GM12878 (cell line): ENCODE measurements at regions not wholly inside any gene's neighbourhood (a gene's known extent, or its start where the extent isn't known, plus 50 kb on each side); places are given as distances from the start of the nearest gene placed in this dataset.

Experiments
- CBX3 ChIP-seq: fragments of 200-600 bp; sonication (generic); IDR thresholded peaks from 2 replicates; pipeline ENCODE4 v1.6.1; 2016; ENCODE audit warnings: low read depth, borderline replicate concordance
- CREM ChIP-seq: IDR thresholded peaks from 2 replicates; pipeline ENCODE4 v1.6.1; 2014; ENCODE audit warnings: antibody characterized with exemption, low read depth
- MYC ChIP-seq: IDR thresholded peaks from 2 replicates; pipeline ENCODE4 v1.6.1; 2011; ENCODE audit warnings: mild to moderate bottlenecking, low read length, moderate library complexity, inconsistent platforms; ENCODE audit not compliant: insufficient read depth, insufficient replicate concordance, insufficient read length, severe bottlenecking
- RAD21 ChIP-seq: IDR thresholded peaks from 2 replicates; pipeline ENCODE4 v1.6.1; 2011; ENCODE audit warnings: mild to moderate bottlenecking, low read depth, low read length, moderate library complexity; ENCODE audit not compliant: insufficient read depth
- TF ChIP-seq, protein P1 (sequence below): fragments of 450-650 bp; IDR thresholded peaks from 2 replicates; pipeline ENCODE4 v1.6.1; 2016; ENCODE audit warnings: mild to moderate bottlenecking, moderate library complexity, borderline replicate concordance
- TF ChIP-seq, protein P2 (sequence below): IDR thresholded peaks from 2 replicates; pipeline ENCODE4 v1.6.1; 2012; ENCODE audit warnings: low read depth, low read length, improper control_type of control experiment
- TF ChIP-seq, protein P3 (sequence below): fragments of 450-650 bp; IDR thresholded peaks from 2 replicates; pipeline ENCODE4 v1.6.1; 2017; ENCODE audit warnings: borderline replicate concordance

- TF ChIP-seq, protein P1, sequence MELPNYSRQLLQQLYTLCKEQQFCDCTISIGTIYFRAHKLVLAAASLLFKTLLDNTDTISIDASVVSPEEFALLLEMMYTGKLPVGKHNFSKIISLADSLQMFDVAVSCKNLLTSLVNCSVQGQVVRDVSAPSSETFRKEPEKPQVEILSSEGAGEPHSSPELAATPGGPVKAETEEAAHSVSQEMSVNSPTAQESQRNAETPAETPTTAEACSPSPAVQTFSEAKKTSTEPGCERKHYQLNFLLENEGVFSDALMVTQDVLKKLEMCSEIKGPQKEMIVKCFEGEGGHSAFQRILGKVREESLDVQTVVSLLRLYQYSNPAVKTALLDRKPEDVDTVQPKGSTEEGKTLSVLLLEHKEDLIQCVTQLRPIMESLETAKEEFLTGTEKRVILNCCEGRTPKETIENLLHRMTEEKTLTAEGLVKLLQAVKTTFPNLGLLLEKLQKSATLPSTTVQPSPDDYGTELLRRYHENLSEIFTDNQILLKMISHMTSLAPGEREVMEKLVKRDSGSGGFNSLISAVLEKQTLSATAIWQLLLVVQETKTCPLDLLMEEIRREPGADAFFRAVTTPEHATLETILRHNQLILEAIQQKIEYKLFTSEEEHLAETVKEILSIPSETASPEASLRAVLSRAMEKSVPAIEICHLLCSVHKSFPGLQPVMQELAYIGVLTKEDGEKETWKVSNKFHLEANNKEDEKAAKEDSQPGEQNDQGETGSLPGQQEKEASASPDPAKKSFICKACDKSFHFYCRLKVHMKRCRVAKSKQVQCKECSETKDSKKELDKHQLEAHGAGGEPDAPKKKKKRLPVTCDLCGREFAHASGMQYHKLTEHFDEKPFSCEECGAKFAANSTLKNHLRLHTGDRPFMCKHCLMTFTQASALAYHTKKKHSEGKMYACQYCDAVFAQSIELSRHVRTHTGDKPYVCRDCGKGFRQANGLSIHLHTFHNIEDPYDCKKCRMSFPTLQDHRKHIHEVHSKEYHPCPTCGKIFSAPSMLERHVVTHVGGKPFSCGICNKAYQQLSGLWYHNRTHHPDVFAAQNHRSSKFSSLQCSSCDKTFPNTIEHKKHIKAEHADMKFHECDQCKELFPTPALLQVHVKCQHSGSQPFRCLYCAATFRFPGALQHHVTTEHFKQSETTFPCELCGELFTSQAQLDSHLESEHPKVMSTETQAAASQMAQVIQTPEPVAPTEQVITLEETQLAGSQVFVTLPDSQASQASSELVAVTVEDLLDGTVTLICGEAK: no peak
- no peak for TF ChIP-seq RAD21
- TF ChIP-seq, protein P2, sequence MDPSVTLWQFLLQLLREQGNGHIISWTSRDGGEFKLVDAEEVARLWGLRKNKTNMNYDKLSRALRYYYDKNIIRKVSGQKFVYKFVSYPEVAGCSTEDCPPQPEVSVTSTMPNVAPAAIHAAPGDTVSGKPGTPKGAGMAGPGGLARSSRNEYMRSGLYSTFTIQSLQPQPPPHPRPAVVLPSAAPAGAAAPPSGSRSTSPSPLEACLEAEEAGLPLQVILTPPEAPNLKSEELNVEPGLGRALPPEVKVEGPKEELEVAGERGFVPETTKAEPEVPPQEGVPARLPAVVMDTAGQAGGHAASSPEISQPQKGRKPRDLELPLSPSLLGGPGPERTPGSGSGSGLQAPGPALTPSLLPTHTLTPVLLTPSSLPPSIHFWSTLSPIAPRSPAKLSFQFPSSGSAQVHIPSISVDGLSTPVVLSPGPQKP: no peak
- no peak for TF ChIP-seq MYC
- TF ChIP-seq CREM: no peak
- TF ChIP-seq, protein P3, sequence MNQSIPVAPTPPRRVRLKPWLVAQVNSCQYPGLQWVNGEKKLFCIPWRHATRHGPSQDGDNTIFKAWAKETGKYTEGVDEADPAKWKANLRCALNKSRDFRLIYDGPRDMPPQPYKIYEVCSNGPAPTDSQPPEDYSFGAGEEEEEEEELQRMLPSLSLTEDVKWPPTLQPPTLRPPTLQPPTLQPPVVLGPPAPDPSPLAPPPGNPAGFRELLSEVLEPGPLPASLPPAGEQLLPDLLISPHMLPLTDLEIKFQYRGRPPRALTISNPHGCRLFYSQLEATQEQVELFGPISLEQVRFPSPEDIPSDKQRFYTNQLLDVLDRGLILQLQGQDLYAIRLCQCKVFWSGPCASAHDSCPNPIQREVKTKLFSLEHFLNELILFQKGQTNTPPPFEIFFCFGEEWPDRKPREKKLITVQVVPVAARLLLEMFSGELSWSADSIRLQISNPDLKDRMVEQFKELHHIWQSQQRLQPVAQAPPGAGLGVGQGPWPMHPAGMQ: no peak
- TF ChIP-seq CBX3: no peak
- TF ChIP-seq, all 136 proteins: peak for 0
Observed at GRCh38 chr1:167156466-167156865, 62.6 kb downstream of the STYXL2 start (continued).
